H9 (cell line): ENCODE measurements at regions not wholly inside any gene's neighbourhood (a gene's known extent, or its start where the extent isn't known, plus 50 kb on each side); places are given as distances from the start of the nearest gene placed in this dataset.
A peak's percentile ranks its signal among the peaks of the same experiment; 100 is the strongest.

ENCODE experiments used
- DNase-seq: peaks from one replicate; pipeline ENCODE4 v3.0.0-alpha.2; 2017
- H2AFZ ChIP-seq: one replicate; pipeline ENCODE4 v1.6.1; 2013; ENCODE audit warnings: mild to moderate bottlenecking, low read length, control low read depth, moderate library complexity
- H2AK5ac ChIP-seq: 2 replicates; pipeline ENCODE4 v1.6.1; 2013; ENCODE audit warnings: low read length, control low read depth, mixed read lengths; ENCODE audit not compliant: insufficient read length
- H2BK120ac ChIP-seq: one replicate; pipeline ENCODE4 v1.6.1; 2013; ENCODE audit warnings: low read depth, mild to moderate bottlenecking, low read length, control low read depth, inconsistent platforms; ENCODE audit not compliant: poor library complexity, severe bottlenecking
- H2BK12ac ChIP-seq: 2 replicates; pipeline ENCODE4 v1.6.1; 2013; ENCODE audit warnings: low read length, control low read depth, mixed read lengths, low read depth; ENCODE audit not compliant: insufficient read length
- H2BK15ac ChIP-seq: 2 replicates; pipeline ENCODE4 v1.6.1; 2013; ENCODE audit warnings: low read depth, low read length, control low read depth
- H2BK20ac ChIP-seq: one replicate; pipeline ENCODE4 v1.6.1; 2013; ENCODE audit warnings: low read depth, mild to moderate bottlenecking, low read length, control low read depth, inconsistent platforms; ENCODE audit not compliant: poor library complexity, severe bottlenecking
- H2BK5ac ChIP-seq: 2 replicates; pipeline ENCODE4 v1.6.1; 2013; ENCODE audit warnings: low read length, control low read depth, mixed read lengths; ENCODE audit not compliant: insufficient read length
- H3K14ac ChIP-seq: 2 replicates; pipeline ENCODE4 v1.6.1; 2013; ENCODE audit warnings: low read length, control low read depth; ENCODE audit not compliant: insufficient read depth
- H3K18ac ChIP-seq: 2 replicates; pipeline ENCODE4 v1.6.1; 2013; ENCODE audit warnings: low read depth, mild to moderate bottlenecking, mixed read lengths, low read length, control low read depth; ENCODE audit not compliant: insufficient read length
- H3K23ac ChIP-seq: 2 replicates; pipeline ENCODE4 v1.6.1; 2013; ENCODE audit warnings: low read length, control low read depth, mixed read lengths, low read depth; ENCODE audit not compliant: insufficient read length
- H3K23me2 ChIP-seq: 2 replicates; pipeline ENCODE4 v1.6.1; 2013; ENCODE audit warnings: low read depth, mild to moderate bottlenecking, mixed read lengths, low read length, control low read depth; ENCODE audit not compliant: insufficient read length, poor library complexity, severe bottlenecking
- H3K27ac ChIP-seq: 2 replicates; pipeline ENCODE4 v1.5.1; 2013; ENCODE audit warnings: low read length, control low read depth, mixed read lengths, low read depth; ENCODE audit not compliant: insufficient read length
- H3K27me3 ChIP-seq: 2 replicates; pipeline ENCODE4 v1.6.1; 2013; ENCODE audit warnings: low read length, control low read depth, inconsistent platforms; ENCODE audit not compliant: insufficient read depth
- H3K4ac ChIP-seq: 2 replicates; pipeline ENCODE4 v1.6.1; 2013; ENCODE audit warnings: low read depth, mild to moderate bottlenecking, control low read depth, inconsistent platforms, low read length, moderate library complexity
- H3K4me1 ChIP-seq: 2 replicates; pipeline ENCODE4 v1.6.1; 2013; ENCODE audit warnings: low read length, control low read depth, inconsistent platforms; ENCODE audit not compliant: insufficient read depth
- H3K4me2 ChIP-seq: 2 replicates; pipeline ENCODE4 v1.6.1; 2013; ENCODE audit warnings: low read length, control low read depth, mixed read lengths; ENCODE audit not compliant: insufficient read length, insufficient read depth
- H3K56ac ChIP-seq: 2 replicates; pipeline ENCODE4 v1.6.1; 2013; ENCODE audit warnings: low read depth, mild to moderate bottlenecking, mixed read lengths, low read length, control low read depth; ENCODE audit not compliant: insufficient read length
- H3K79me1 ChIP-seq: 2 replicates; pipeline ENCODE4 v1.6.1; 2013; ENCODE audit warnings: low read depth, mild to moderate bottlenecking, moderate library complexity, low read length, control low read depth, inconsistent platforms; ENCODE audit not compliant: insufficient read depth, poor library complexity, severe bottlenecking
- H3K79me2 ChIP-seq: 2 replicates; pipeline ENCODE4 v1.6.1; 2013; ENCODE audit warnings: low read length, control low read depth, inconsistent platforms; ENCODE audit not compliant: insufficient read depth
- H3K9ac ChIP-seq: 2 replicates; pipeline ENCODE4 v1.6.1; 2013; ENCODE audit warnings: low read length, control low read depth, mixed read lengths; ENCODE audit not compliant: insufficient read length; ENCODE audit errors: extremely low read depth
- H3K9me3 ChIP-seq: one replicate; pipeline ENCODE4 v1.6.1; 2013; ENCODE audit warnings: low read depth, low read length, inconsistent platforms; ENCODE audit not compliant: control insufficient read depth
- H3T11ph ChIP-seq: one replicate; pipeline ENCODE4 v1.6.1; 2013; ENCODE audit warnings: mild to moderate bottlenecking, low read length, control low read depth, inconsistent platforms
- H4K20me1 ChIP-seq: one replicate; pipeline ENCODE4 v1.6.1; 2013; ENCODE audit not compliant: control insufficient read depth, insufficient read length, insufficient read depth
- H4K5ac ChIP-seq: 2 replicates; pipeline ENCODE4 v1.6.1; 2013; ENCODE audit warnings: low read depth, mild to moderate bottlenecking, mixed read lengths, low read length, control low read depth; ENCODE audit not compliant: insufficient read length
- H4K8ac ChIP-seq: replicated peaks from 2 replicates; pipeline ENCODE4 v1.6.1; 2013; ENCODE audit warnings: low read length, control low read depth, mixed read lengths, low read depth; ENCODE audit not compliant: insufficient read length
- H4K91ac ChIP-seq: 2 replicates; pipeline ENCODE4 v1.6.1; 2013; ENCODE audit warnings: low read depth, mild to moderate bottlenecking, moderate library complexity, mixed read lengths, low read length, control low read depth; ENCODE audit not compliant: insufficient read length
- H3K27ac Mint-ChIP-seq, 3 experiments: 2 replicates in 2 of 3; 3 replicates in 1 of 3; pipeline ENCODE4 v1.8.0; 2020 to 2021; ENCODE audit warnings: mixed read lengths in 3 of 3, mild to moderate bottlenecking in 1 of 3, moderate library complexity in 1 of 3
- H3K27me3 Mint-ChIP-seq: 2 replicates; pipeline ENCODE4 v1.8.0; 2021; ENCODE audit warnings: low read depth, mild to moderate bottlenecking, moderate library complexity, mixed read lengths
- H3K36me3 Mint-ChIP-seq, 3 experiments: 2 replicates in 2 of 3; 3 replicates in 1 of 3; pipeline ENCODE4 v1.8.0; 2020 to 2021; ENCODE audit warnings: low read depth in 3 of 3, mixed read lengths in 3 of 3; ENCODE audit not compliant: insufficient read depth in 1 of 3
- H3K4me1 Mint-ChIP-seq, 2 experiments: 2 replicates each; pipeline ENCODE4 v1.8.0; 2020; ENCODE audit warnings: mixed read lengths in 2 of 2
- H3K4me3 Mint-ChIP-seq, 2 experiments: 2 replicates in 1 of 2; 3 replicates in 1 of 2; pipeline ENCODE4 v1.8.0; 2020 to 2021; ENCODE audit warnings: mild to moderate bottlenecking in 2 of 2, mixed read lengths in 2 of 2, moderate library complexity in 1 of 2
- H3K9me3 Mint-ChIP-seq, 2 experiments: 2 replicates in 1 of 2; 3 replicates in 1 of 2; pipeline ENCODE4 v1.8.0; 2020; ENCODE audit warnings: mild to moderate bottlenecking in 2 of 2, mixed read lengths in 2 of 2, moderate library complexity in 1 of 2
- WGBS: extraction: QIAGEN DNeasy Blood & Tissue Kit; methylation state at CpG from one replicate; pipeline ENCODE4 v1.1.7; 2013; ENCODE audit warnings: missing lambda C conversion rate, low lambda C conversion rate, mixed read lengths; ENCODE audit not compliant: insufficient read length; ENCODE audit errors: extremely low coverage; 5-methylcytosine and 5-hydroxymethylcytosine counted together
- TF ChIP-seq, protein P1 (sequence below): fragments of 200-600 bp; sonication (generic); conservative IDR thresholded peaks from 3 replicates; pipeline ENCODE4 v1.8.0; 2021; ENCODE audit warnings: antibody characterized with exemption, mild to moderate bottlenecking

GRCh38 chr11:45090607-45091006, 55.8 kb upstream of the PRDM11 start:
- WGBS = no CpG with 5 or more reads among the region's 3 CpGs
- Histone ChIP-seq H4K8ac (no peak overlapping the region), H3K27ac (no peak overlapping the region)

More at GRCh38 chr11:45090607-45091006, 55.8 kb upstream of the PRDM11 start:
- no peak overlapping the region for H2AFZ ChIP-seq
- no peak overlapping the region for H3K18ac ChIP-seq
- H2BK5ac ChIP-seq = no peak overlapping the region
- H4K5ac ChIP-seq = no peak overlapping the region
- Mint-ChIP-seq H3K27me3 (no peaks in the 10 kb centered on the region; the same call in 1 of the 2 replicates), H3K36me3 (no peaks in the 10 kb centered on the region), H3K27ac (peak overlapping the region in 1 of 3 experiments; percentile 10; a peak in 1 of 7 replicates), H3K9me3 (no peaks in the 10 kb centered on the region), H3K4me3 (no peak overlapping the region), H3K4me1 (peaks cover 59 to 65% of the 10 kb centered on the region in 2 experiments)
- no peaks in the 10 kb centered on the region for H4K20me1 ChIP-seq
- no peak for DNase-seq
- TF ChIP-seq, protein P1, sequence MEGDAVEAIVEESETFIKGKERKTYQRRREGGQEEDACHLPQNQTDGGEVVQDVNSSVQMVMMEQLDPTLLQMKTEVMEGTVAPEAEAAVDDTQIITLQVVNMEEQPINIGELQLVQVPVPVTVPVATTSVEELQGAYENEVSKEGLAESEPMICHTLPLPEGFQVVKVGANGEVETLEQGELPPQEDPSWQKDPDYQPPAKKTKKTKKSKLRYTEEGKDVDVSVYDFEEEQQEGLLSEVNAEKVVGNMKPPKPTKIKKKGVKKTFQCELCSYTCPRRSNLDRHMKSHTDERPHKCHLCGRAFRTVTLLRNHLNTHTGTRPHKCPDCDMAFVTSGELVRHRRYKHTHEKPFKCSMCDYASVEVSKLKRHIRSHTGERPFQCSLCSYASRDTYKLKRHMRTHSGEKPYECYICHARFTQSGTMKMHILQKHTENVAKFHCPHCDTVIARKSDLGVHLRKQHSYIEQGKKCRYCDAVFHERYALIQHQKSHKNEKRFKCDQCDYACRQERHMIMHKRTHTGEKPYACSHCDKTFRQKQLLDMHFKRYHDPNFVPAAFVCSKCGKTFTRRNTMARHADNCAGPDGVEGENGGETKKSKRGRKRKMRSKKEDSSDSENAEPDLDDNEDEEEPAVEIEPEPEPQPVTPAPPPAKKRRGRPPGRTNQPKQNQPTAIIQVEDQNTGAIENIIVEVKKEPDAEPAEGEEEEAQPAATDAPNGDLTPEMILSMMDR = no peak
- no peak overlapping the region for H3K4ac ChIP-seq
- no peak overlapping the region for H3K14ac ChIP-seq
- H3K9ac ChIP-seq = no peak overlapping the region
- H3K79me1 ChIP-seq = no peaks in the 10 kb centered on the region
- H2BK20ac ChIP-seq = no peak overlapping the region
- H3K9me3 ChIP-seq = no peaks in the 10 kb centered on the region
- no peaks in the 10 kb centered on the region for H3K23me2 ChIP-seq
- H2BK12ac ChIP-seq = no peak overlapping the region
- no peak overlapping the region for H2BK15ac ChIP-seq
- H3K79me2 ChIP-seq = no peaks in the 10 kb centered on the region
- H4K91ac ChIP-seq = no peak overlapping the region
- H2AK5ac ChIP-seq = no peak overlapping the region
- H3K23ac ChIP-seq = no peak overlapping the region
- no peaks in the 10 kb centered on the region for H3K27me3 ChIP-seq
- H3K4me2 ChIP-seq = no peak overlapping the region
- H3K4me1 ChIP-seq = peaks cover 8% of the 10 kb centered on the region; the same call in 1 of the 2 replicates
- H3T11ph ChIP-seq = no peak overlapping the region
- H2BK120ac ChIP-seq = no peak overlapping the region
- H3K56ac ChIP-seq = no peak overlapping the region
